Endodermal cell (in vitro differentiated cells): ENCODE measurements at regions not wholly inside any gene's neighbourhood (a gene's known extent, or its start where the extent isn't known, plus 50 kb on each side); places are given as distances from the start of the nearest gene placed in this dataset.

Experiments used
- DNase-seq: peaks from one replicate; pipeline ENCODE4 v3.0.0-alpha.2; 2017
- H3K27ac ChIP-seq: 2 replicates; pipeline ENCODE4 v1.5.1; 2013; ENCODE audit warnings: mild to moderate bottlenecking, low read depth, low read length, moderate library complexity
- H3K27me3 ChIP-seq: 2 replicates; pipeline ENCODE4 v1.6.1; 2013; ENCODE audit warnings: mild to moderate bottlenecking, low read length, moderate library complexity; ENCODE audit not compliant: insufficient read depth, control insufficient read depth, poor library complexity, severe bottlenecking
- H3K36me3 ChIP-seq: 2 replicates; pipeline ENCODE4 v1.7.0; 2013; ENCODE audit warnings: mild to moderate bottlenecking, low read length, moderate library complexity; ENCODE audit not compliant: control insufficient read depth, insufficient read depth
- H3K4me1 ChIP-seq: one replicate; pipeline ENCODE4 v1.7.0; 2013; ENCODE audit warnings: low read length; ENCODE audit not compliant: control insufficient read depth, insufficient read depth
- H3K4me3 ChIP-seq: 2 replicates; pipeline ENCODE4 v1.5.1; 2013; ENCODE audit warnings: mild to moderate bottlenecking, low read length, moderate library complexity
- H3K9ac ChIP-seq: 2 replicates; pipeline ENCODE4 v1.6.1; 2013; ENCODE audit warnings: mild to moderate bottlenecking, low read length, moderate library complexity; ENCODE audit not compliant: poor library complexity, severe bottlenecking; ENCODE audit errors: extremely low read depth
- H3K9me3 ChIP-seq: 2 replicates; pipeline ENCODE4 v1.6.1; 2013; ENCODE audit warnings: mild to moderate bottlenecking, low read length, moderate library complexity; ENCODE audit not compliant: control insufficient read depth
- H3K27ac Mint-ChIP-seq: 2 replicates; pipeline ENCODE4 v1.8.0; 2020; ENCODE audit warnings: mixed read lengths
- H3K27me3 Mint-ChIP-seq: 2 replicates; pipeline ENCODE4 v1.8.0; 2021; ENCODE audit warnings: mild to moderate bottlenecking, mixed read lengths; ENCODE audit not compliant: insufficient read depth
- H3K36me3 Mint-ChIP-seq: 2 replicates; pipeline ENCODE4 v1.8.0; 2020; ENCODE audit warnings: low read depth, mixed read lengths
- H3K4me1 Mint-ChIP-seq: 2 replicates; pipeline ENCODE4 v1.8.0; 2020; ENCODE audit warnings: mixed read lengths
- H3K4me3 Mint-ChIP-seq: 2 replicates; pipeline ENCODE4 v1.8.0; 2020; ENCODE audit warnings: mild to moderate bottlenecking, moderate library complexity, mixed read lengths
- H3K9me3 Mint-ChIP-seq: 2 replicates; pipeline ENCODE4 v1.8.0; 2020; ENCODE audit warnings: mild to moderate bottlenecking, mixed read lengths
- CTCF ChIP-seq: fragments of 200-600 bp; sonication (generic); conservative IDR thresholded peaks from 2 replicates; pipeline ENCODE4 v1.5.0; 2021; ENCODE audit warnings: antibody characterized with exemption, mild to moderate bottlenecking
- WGBS, 2 experiments: methylation state at CpG; one replicate each; pipeline versions ENCODE4 v1.1.5 to v1.1.7; 2013; ENCODE audit warnings: missing lambda C conversion rate in 2 of 2, mixed read lengths in 1 of 2; ENCODE audit not compliant: insufficient coverage in 1 of 2, insufficient read length in 1 of 2; 5-methylcytosine and 5-hydroxymethylcytosine counted together

- H3K9me3 Mint-ChIP-seq = no peaks in the 10 kb centered on the region
- no peaks in the 10 kb centered on the region for H3K36me3 Mint-ChIP-seq
- no peaks in the 10 kb centered on the region for H3K27me3 Mint-ChIP-seq
- DNase-seq = no peak
- H3K4me3 Mint-ChIP-seq = no peak overlapping the region
- Histone ChIP-seq H3K36me3 (no peaks in the 10 kb centered on the region), H3K4me3 (no peak overlapping the region), H3K27me3 (no peaks in the 10 kb centered on the region), H3K9me3 (no peaks in the 10 kb centered on the region), H3K4me1 (peaks cover 4% of the 10 kb centered on the region), H3K9ac (no peak overlapping the region), H3K27ac (no peak overlapping the region)
- 92 to 96% methylated on average over 3 to 4 of the region's 4 CpGs for WGBS, 2 experiments
- no peak overlapping the region for H3K27ac Mint-ChIP-seq
- H3K4me1 Mint-ChIP-seq = peaks cover 15% of the 10 kb centered on the region
- TF ChIP-seq CTCF = no peak
Measured at GRCh38 chr4:60905162-60905561, 295.0 kb upstream of the ADGRL3 start.

DNA sequence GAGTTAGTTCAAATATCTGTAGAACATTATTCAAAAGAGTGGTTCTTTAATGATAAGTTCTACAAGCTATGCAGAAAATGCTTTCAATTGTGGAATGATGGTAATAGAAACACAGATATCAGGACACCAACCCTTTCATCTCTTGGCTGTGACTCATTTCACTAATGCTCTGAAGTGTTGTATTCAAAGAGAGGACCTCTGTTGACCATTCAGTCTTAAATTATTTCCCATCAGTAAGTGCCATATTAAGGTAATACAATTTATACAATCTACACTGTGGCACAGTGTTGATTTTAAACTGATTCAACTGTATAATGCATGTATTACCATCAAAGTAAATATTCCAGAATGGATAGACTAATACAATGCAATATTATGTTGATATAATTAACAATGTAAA, 289.0 kb upstream of the ADGRL3 start:
- H3K27me3 Mint-ChIP-seq = no peaks in the 10 kb centered on the region
- no peaks in the 10 kb centered on the region for H3K36me3 ChIP-seq
- H3K9ac ChIP-seq = no peak overlapping the region
- no peaks in the 10 kb centered on the region for H3K36me3 Mint-ChIP-seq
- no peak overlapping the region for H3K27ac ChIP-seq
- H3K27ac Mint-ChIP-seq = no peak overlapping the region
- no peak overlapping the region for H3K4me3 Mint-ChIP-seq
- no peaks in the 10 kb centered on the region for H3K9me3 Mint-ChIP-seq
- no peak for DNase-seq
- no peaks in the 10 kb centered on the region for H3K9me3 ChIP-seq
- peaks cover 22% of the 10 kb centered on the region for H3K4me1 Mint-ChIP-seq
- no peak for TF ChIP-seq CTCF
- H3K4me3 ChIP-seq = no peak overlapping the region
- peaks cover 10% of the 10 kb centered on the region for H3K4me1 ChIP-seq
- no peaks in the 10 kb centered on the region for H3K27me3 ChIP-seq

DNA sequence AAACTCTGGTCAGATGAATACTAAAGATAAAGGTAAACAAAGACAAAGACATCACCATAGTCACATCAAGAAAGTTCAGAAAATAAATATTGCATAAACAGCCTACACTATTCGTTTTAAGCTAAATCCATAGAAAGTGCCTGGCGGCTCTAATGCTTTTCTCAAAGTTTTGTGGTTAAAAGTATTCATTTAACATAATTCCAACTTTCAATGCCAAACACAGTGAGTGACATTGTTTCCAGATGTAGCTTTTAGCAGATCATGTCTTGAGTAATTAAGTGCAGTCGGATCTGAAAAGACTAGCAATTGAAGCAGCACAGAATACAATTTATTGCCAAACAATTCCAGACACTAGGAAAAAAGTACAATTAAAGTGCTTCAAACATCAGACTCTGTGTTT, 287.1 kb upstream of the ADGRL3 start:
- H3K36me3 Mint-ChIP-seq = no peaks in the 10 kb centered on the region
- H3K4me1 Mint-ChIP-seq = peaks cover 22% of the 10 kb centered on the region
- no peaks in the 10 kb centered on the region for H3K27me3 Mint-ChIP-seq
- no peak overlapping the region for H3K9ac ChIP-seq
- no peak overlapping the region for H3K4me3 ChIP-seq
- H3K27ac Mint-ChIP-seq = no peak overlapping the region
- WGBS, 2 experiments = 86 to 94% methylated on average over 1 to 3 of the region's 3 CpGs
- H3K9me3 Mint-ChIP-seq = no peaks in the 10 kb centered on the region
- no peaks in the 10 kb centered on the region for H3K36me3 ChIP-seq
- H3K4me3 Mint-ChIP-seq = no peak overlapping the region
- no peak for DNase-seq
- H3K9me3 ChIP-seq = no peaks in the 10 kb centered on the region
- TF ChIP-seq CTCF = no peak
- H3K27me3 ChIP-seq = no peaks in the 10 kb centered on the region
- H3K4me1 ChIP-seq = peaks cover 10% of the 10 kb centered on the region
- H3K27ac ChIP-seq = no peak overlapping the region
